Left colon (tissue), 2 donors: ENCODE measurements at regions not wholly inside any gene's neighbourhood (a gene's known extent, or its start where the extent isn't known, plus 50 kb on each side); places are given as distances from the start of the nearest gene placed in this dataset.

Experiments
- ATAC-seq: fragments of 200-7000 bp; cut with Tn5 transposase; one replicate; pipeline ENCODE4 v1.9.1; 2020; ENCODE audit warnings: mild to moderate bottlenecking, moderate library complexity
- DNase-seq, 2 donors: peaks; one replicate each; pipeline ENCODE4 v3.0.0-alpha.2; 2020
- intact Hi-C, 2 donors: fragments of 100-400 bp; cut with DNase I in 1 of 2; cut with micrococcal nuclease in 1 of 2; formaldehyde crosslinking; loops; one replicate each; pipeline versions ENCODE4 v1.11.2 to v1.14.0; 2022; cut with DNase I, micrococcal nuclease
- donor health status: DM: no; HTN: no; CAD: no.
- donor health status: DM: yes; HTN: yes; CAD: no.

DNA sequence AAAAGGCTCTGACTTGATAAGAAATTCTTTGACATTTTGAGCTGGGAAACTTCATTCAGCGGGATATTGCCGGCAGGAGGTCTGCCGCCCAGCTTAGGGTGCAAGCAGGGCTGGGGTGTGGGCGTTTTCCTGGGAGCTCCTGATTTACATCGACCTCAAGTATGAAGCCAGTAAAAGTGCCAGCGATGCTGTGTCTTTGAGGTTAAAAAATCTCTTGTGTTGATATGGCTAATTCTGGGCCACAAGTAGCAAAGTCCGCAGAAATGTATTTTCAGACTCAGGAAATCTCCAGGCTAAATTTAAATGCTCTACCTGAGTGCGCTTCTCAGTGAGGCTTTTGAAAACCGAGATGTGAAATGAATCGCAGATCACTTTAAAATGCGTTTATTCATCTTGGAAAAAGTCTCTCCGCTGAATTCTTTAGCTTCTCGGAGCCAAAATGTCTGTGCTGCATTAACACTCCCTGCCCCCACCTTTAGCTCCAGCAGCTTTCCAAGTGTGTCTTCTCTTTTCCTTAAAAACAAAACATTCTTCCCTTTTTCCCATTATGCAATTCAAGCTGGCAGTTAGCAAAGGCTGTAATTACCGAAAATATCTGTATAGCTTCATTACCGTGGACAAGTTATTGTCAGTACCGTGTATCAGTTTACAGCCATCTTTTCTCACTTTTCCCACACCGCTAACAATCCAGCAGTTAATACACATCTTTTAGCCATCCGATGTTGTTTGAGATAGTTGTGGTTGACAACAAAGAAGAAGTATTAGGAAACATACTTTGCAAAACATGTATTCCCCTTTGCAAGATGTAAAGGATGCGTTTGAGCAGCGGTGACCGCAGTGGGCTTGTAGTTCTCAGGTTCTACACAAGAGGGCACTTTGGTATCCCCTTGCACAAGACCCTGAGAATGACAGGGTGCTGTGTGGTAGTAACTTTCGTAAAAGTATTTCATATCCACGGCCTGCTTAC lies 136.0 kb upstream of the STX18 start:
- intact Hi-C loops = no loop called here
- no peak for DNase-seq
- no peak for ATAC-seq

DNA sequence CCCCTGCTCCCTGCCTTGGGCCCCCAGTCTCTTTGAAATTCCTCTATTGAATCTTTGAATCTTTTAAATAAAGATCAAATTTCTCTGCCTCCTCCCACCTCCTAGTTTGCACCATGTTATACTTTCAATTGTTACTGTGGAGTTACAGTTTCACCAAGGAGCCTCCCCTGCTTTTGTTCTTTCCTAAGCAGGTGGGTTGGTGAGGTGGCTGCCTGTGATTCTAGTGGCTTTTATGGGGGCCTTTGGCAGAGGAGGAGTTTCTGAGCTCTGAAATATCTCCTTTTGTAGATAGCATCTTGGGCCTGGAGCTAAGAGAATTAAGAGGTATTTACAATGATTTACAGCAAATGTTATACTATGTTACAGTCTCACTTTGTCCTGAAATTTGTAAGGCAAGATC lies 133.8 kb upstream of the STX18 start:
- intact Hi-C loops = no loop called here
- ATAC-seq (no peak), DNase-seq (no peak)

DNA sequence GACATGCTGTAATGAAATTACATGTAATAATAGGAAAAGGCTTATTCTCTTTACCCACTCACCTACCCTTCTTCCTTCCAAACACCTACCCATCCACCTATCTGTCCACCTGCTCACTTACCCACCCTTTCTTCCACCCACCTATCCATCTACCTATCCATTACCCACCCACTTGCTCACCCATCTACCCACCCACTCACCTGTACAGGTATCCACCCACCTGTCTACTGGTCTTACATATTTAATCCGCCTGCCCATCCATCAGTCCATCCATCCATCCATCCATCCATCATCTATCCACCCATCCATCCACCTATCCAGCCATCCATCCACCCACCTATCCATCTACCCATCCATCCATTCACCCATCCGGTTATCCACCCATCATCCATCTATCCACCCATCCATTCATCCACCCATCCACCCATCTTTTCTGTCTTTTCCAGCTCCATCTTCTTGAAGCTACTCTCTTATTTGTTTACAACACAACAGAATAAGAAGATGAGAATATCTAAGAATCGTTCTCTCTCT lies 133.3 kb upstream of the STX18 start:
- ATAC-seq (no peak), DNase-seq (no peak)
- intact Hi-C loops = no loop called here

DNA sequence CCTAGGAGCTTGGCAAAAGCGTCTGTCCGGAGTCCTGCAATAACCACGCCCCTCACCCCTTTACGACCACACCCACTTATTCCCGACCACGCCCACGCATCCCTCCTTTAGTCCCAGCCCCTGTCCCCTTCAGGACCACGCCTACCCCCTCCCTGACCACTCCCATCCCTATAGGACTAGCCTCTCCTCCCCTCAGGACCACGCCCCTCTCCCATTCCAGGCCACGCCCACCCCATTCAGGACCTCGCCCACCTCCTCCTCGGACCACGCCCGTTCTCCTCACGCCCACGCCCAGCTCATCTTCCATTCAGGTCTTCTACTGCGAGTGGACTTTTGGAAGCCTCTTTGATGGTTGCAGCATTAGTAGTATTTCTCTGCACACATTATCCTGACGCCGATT lies 131.2 kb upstream of the STX18 start:
- ATAC-seq (peak; percentile 76), DNase-seq (peak; percentile 63 to 74)
- intact Hi-C loops = no loop called here

DNA sequence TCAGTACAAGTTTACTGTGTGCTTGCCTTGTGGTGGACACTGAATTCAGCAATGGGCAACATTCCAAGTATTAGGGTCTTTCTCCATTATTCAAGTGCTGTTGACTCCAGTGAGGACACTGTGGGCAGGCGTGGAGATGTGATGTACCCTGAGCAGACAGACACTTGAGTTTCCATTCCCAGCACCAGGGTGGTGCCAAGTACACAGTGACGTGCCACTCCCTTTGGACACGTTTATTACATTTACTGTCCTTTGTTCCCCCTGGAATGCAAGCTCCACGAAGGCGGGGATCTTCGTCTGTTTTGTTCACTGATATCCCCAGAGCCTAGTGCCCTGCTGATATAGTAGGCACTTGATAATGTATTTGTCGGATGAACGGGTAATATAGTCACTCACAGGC lies 130.6 kb upstream of the STX18 start:
- ATAC-seq (peak; percentile 94), DNase-seq (peak; percentile 18 to 49)
- intact Hi-C loops = no loop called here

DNA sequence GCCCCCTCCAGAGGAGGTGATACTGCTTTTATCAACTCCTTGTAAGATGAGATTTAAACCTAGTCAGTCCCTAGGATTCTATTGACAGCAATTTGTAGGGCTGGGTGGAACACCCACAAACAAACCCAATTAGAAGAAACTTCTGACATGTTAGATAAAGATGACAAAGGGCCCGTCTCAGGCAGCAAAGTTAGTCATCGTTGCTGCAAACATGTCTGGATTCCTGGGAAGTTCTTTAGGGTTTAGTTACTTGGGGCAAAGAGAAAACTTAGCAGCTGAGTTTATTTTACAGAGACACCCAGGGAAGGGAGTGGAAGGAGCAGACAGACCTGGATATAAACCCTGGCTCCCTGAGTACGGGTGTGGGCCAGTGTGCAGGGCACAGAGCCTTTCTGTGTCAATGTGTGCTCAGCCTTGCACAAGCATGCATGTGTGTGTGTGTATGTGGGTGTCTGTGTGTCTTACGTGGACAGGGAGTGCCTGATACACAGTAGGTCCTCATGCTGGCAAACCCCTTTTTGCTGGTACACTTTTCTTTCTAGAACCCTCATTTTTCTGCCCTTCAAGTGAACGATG lies 130.0 kb upstream of the STX18 start:
- intact Hi-C loops = no loop called here
- DNase-seq (no peak), ATAC-seq (peak; percentile 59)

DNA sequence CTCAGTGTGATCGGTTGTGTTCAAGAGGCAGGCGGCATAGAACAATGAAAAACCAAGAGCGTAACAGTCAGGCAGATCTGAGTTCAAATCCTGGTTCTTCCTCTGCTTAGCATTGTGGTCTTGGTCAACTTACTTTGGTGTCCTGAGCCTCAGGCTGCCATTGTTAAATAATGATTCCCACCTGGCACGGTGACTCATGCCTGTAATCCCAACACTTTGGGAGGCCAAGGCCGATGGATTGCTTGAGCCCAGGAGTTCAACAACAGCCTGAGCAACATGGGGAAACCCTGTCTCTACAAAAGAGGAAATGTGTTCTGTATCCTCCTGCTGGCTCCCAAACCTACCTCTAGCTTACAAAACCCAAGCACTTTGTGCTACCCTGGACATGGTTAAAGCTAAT lies 129.0 kb upstream of the STX18 start:
- ATAC-seq (no peak), DNase-seq (no peak)
- intact Hi-C loops = no loop called here

DNA sequence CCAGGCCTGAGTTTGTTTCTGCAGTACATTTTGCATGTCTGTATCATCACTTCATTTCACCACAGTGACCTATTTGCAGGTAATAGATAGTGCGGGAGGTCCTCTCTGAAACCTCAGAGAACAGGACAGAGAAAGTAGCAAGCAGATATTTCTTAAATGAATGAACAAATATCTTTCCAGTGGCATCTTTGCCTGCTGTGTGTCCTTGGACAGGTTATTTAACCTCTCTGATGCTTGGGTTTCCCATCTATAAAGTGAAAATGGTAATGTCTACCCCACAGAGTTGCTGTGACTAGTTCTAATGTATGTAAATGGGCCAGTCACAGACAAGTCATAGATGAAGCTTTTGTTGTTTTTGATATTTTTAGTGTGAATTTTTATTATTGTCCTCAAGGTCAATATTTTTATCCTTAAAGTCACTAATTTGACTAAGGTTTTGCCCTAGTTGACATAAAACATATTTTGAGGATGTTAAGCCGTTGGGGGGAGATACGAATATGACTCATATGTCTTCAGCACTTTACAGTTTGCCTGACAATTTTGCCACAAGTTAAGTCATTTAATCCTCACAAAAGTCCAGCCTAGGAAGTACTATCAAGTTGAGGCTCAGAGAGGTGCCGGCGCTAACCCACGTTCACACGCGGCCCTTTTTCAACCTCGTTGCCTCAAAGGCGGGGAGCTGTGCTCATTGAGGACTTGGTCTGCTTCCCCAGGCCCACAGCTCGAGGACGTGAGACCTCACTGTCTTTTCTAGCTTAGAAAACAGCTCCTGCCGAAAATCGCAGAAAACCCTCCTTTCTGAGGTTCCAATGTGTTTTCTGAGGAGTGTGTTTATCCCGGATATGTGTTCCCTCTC lies 126.7 kb upstream of the STX18 start:
- no peak for ATAC-seq
- no peak for DNase-seq
- intact Hi-C loops = no loop called here

DNA sequence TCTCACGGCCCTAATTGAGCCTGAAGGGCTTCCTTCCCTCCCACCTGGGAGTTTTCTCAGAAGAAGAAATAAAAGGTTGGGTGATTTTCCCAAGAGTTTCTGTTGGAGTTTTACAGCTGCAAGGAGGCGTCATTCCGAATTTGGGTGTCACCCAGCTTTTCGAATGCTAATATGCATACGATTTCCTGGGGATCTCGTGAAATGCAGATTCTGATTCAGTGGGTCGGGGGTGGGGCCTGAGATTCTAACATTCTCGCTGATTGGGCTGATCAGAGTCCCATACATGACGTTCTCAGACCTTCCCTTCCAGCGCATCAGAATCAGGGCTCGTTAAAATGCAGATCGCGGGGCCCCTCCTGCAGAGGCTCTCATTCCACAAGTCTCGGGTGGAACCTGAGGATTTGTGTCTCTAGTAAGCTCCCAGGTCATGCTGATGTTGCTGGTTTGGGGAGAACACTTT lies 125.8 kb upstream of the STX18 start:
- intact Hi-C loops = no loop called here
- DNase-seq = no peak
- ATAC-seq = no peak

DNA sequence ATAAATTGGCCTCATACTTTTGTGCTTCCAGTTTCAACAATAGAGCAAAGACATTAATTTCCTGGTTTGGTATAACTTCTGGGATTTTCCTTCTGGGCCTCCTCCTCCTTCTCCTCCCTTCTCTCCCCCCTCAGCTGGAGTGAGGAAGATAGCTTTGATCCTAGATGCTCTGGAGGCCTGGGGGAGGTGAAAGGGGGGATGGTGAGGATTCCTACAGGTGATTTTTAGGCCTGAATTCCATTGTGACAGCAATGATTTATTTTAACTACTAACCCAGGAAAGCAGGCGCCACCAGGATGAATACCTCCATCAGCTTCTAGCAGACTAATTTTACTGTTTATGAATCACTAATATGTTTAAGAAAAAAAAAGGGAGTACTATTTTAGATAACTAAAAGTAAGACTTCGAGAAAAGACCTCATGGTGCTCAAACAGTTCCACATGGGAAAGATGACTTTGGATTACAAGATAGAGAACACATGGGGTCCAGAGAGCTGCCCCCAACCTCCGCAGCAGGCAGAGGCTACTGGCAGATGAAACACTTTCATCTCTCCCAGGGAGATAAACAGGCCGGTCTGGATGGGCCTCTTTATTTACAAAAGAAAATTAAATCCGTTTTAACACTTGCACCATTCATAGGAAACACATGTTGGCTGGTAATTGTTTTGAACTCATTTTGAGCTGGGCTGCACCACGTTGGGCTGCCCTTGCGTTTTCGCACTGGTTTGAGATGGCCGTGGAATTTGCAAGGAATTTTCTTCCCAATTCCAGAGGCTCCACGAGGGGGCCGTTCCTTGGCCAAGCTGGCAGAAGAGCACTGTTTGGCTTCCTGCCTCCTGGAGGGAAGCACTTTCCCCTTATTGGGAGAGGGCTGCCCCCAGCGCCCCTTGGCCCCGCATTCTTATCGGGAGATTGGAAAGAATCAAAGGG lies 125.1 kb upstream of the STX18 start:
- ATAC-seq (no peak), DNase-seq (no peak)
- intact Hi-C loops = no loop called here

DNA sequence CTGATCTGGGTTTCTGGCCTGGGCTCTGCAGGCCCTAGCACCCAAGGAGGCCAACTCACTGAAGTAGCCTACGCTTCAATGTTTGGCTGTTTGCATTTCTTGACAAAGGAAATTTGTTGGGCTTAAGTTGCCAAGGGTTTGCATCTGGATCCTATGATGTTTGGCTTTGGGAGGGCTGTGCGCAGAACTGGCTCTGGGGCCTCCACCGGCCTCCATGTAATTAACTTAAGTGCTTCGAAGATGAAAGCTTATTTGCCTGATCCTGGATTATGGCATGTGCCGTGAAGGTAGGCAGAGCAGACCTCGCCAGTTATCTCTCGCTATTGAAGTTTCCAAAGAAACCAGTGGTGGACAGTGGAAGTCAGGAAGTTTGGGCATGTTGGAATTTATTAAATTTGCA lies 124.3 kb upstream of the STX18 start:
- ATAC-seq (no peak), DNase-seq (no peak)
- intact Hi-C loops = no loop called here

DNA sequence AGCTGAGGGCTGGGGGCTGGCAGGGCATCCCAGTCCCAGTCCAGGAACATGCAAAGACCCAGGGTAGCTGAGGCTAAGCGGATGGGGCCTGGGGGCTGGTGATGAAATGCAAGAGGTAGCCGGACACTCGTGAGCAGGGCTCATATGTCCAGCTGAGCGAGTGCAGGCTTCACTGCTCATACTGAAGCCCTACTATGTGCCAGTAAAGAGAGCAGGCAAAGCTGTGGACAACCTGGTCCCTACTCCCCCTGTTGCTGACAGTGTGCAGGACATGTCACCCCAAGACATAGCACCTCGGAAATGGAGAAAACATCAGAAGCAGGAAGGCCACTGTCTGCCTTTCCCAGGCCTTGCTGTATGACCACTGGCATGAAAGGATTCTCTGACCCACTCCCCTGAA lies 122.4 kb upstream of the STX18 start:
- DNase-seq (no peak), ATAC-seq (no peak)
- intact Hi-C loops = no loop called here

DNA sequence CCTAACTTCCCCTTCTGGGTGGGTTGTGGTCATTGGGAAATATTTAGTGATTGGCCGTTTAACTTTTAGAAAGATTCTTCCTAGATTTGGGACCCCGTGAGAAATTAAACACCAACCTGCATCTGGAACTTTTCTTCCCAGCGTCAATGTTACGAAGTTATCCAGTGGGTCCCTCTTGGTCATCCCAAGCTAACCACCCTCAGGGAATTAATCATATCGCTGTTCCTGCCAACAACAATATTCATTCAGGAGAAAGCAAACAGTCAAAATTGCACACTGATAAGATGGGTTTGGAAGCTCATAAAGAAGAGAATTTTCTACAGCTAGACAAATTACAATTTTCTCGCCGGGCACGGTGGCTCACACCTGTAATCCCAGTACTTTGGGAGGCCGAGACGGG lies 121.2 kb upstream of the STX18 start:
- intact Hi-C loops = no loop called here
- no peak for ATAC-seq
- no peak for DNase-seq

DNA sequence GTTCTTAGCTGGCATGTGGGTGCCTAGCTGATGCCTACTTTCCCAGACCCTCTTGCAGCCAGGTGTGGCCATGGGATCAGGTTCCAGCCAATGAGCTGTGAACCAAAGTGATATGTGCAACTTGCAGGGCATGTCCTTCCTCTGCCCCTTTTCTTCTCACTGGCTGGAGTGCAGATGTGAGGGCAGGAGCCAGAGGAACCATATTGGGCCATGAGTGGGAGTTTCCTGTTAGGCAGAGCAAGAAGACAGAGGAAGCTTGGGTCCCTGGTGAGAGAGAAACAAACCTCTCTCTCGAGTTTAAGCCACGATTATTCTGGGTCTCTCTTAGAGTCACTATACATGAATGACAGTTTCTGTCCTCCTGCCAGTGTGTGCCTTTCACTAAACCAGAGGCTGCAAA lies 120.4 kb upstream of the STX18 start:
- ATAC-seq (no peak), DNase-seq (no peak)
- intact Hi-C loops = no loop called here

DNA sequence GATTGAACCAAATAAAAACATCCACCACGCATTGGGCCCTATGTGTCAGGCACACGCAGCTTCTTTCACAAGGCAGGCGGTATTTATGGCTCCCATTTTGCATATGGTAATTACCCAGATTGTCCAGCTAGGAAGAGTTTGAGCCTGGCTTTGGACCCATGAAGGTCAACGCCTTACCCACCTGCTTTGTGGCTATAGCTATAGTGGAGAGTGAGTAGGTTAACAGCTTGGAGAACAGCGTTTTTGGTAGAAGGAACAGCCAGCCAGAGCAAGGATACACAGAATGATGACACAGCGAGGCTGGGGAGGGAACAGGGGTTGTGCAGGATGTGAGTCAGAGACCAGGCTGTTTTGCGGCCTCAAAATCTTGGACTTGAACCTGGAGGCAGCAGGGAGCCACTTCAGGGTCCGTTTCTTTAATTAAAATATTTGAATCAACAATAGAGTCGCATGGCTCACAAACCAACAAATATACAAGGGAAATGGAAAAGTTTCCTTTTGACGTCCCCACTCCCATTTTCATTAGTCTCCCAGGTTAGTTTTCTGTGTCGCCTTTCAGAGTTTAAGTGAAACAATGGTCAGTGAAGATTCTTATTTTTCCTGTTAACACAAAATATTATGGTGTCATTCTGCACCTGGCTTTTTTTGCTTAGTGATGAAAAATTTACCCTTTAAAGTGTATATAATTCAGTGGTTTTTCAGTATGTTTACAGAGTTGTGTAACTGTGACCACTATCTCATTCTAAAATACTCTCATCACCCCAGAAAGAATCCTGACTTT lies 118.2 kb upstream of the STX18 start:
- no peak for ATAC-seq
- intact Hi-C loops = no loop called here
- no peak for DNase-seq

DNA sequence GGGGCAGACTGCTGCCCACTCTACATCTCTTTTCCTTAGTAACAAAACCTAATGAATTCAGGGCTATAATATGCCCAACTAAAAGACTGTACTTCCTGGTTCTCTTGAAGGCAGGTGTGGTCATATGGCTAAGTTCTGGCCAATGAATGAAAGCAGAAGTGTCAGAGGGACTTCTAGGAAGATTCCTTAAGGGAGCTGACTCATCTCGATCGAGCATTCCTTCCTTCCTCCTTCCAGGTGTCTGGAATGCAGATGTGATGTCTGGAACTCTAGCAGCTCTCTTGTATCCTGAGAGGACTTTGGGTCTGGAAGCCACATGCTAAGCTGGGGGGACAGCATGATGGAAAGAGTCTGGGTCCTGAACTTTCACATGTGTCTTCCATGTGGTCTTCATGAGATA lies 116.2 kb upstream of the STX18 start:
- intact Hi-C loops = no loop called here
- ATAC-seq = no peak
- no peak for DNase-seq

DNA sequence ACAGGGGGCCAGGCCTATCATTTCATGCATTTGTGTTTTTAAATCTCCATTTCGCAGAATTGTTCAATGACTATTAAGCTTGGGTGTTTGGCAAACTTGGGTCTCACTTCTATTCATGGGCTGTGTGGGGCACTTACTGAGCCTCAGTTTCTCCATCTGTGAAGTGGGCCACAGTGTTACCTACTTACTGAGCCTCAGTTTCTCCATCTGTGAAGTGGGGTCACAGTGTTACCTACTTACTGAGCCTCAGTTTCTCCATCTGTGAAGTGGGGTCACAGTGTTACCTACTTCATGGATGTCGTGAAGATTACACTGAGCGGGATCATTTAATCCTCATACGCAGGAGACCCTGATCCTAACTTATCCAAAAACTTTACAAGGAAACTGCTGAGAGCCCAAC lies 115.1 kb upstream of the STX18 start:
- no peak for ATAC-seq
- intact Hi-C loops = no loop called here
- DNase-seq = no peak

DNA sequence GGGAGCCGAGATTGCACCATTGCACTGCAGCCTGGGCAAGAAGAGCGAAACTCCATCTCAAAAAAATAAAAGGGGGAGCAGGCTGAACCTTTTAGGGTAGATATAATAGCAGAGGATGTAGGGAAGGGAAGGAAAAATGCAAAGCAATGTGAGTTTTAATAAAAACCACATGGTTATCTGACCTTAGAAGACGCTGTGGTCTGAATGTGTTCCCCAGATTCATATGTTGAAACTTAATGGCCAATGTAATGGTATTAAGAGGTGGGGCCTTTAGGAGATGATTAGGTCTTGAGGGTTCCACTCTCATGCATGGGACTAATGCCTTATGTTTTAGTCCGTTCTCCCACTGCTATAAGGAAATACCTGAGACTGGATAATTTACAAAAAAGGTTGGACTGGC lies 114.1 kb upstream of the STX18 start:
- ATAC-seq (no peak), DNase-seq (no peak)
- intact Hi-C loops = no loop called here
